ENCODE measurements at regions not wholly inside any gene's neighbourhood (a gene's known extent, or its start where the extent isn't known, plus 50 kb on each side); places are given as distances from the start of the nearest gene placed in this dataset.

DNA sequence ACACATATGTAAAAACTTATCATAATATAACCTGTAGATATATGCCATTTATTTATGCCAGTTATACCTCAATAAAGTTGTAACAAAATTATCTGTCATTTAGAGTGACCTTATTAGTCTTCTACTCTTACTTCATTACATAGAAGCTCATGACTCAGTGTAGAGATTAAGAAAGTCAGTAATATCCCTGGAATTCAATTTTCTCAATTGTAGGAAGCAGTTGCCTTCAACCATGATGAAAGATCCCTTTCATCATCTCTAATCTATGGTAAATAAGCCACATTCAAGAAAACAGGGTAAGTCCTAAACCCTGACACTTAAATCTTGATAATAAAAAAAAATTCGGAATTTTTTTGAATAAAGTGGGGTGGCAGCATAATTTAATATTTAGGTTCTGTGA, 216.5 kb upstream of the PEX5L start:
- Histone ChIP-seq H3K27me3 (replicated peaks in 1 of 4; ENCODE audit: control extremely low read depth in 1 of 4, control insufficient read depth in 3 of 4, insufficient read depth in 4 of 4, low read length in 3 of 4) (no peaks in the 10 kb centered on the region), H3K36me3 (replicated peaks in 1 of 2; ENCODE audit: control extremely low read depth in 1 of 2, control insufficient read depth in 1 of 2, extremely low read depth in 1 of 2, insufficient read depth in 2 of 2, low read length in 1 of 2) (no peaks in the 10 kb centered on the region), H3K79me2 (ENCODE audit: control insufficient read depth, insufficient read depth, low read length) (no peaks in the 10 kb centered on the region), H3K9me3 (ENCODE audit: control extremely low read depth in 1 of 3, control insufficient read depth in 2 of 3, insufficient read depth in 1 of 3, low read length in 2 of 3) (no peaks in the 10 kb centered on the region), H2AFZ (ENCODE audit: insufficient read depth, low read depth, low read length, poor library complexity, severe bottlenecking) (no peak overlapping the region), H4K20me1 (ENCODE audit: control insufficient read depth, insufficient read depth, low read length, poor library complexity, severe bottlenecking) (no peaks in the 10 kb centered on the region), H3K27ac (ENCODE audit: low read length in 2 of 2) (no peak overlapping the region), H3K4me2 (replicated peaks; ENCODE audit: low read depth, low read length, poor library complexity, severe bottlenecking) (no peak overlapping the region), H3K4me1 (ENCODE audit: control insufficient read depth in 2 of 2, insufficient read depth in 2 of 2, low read length in 2 of 2) (no peaks in the 10 kb centered on the region), H3K4me3 (ENCODE audit: control extremely low read depth in 1 of 5, extremely low read depth in 1 of 5, insufficient read depth in 1 of 5, low read depth in 2 of 5, low read length in 4 of 5) (no peak overlapping the region), H3K9ac (ENCODE audit: low read length) (no peak overlapping the region)
- DNase-seq (no peak), ATAC-seq (ENCODE audit: low read depth) (no peak)
- H3K4me3 Mint-ChIP-seq: no peak overlapping the region
- no peaks in the 10 kb centered on the region for H3K4me1 Mint-ChIP-seq
- ChIA-PET POLR2A (no interaction called here), CTCF (no interaction called here)
- WGBS (ENCODE audit: insufficient coverage): no CpG with 5 or more reads among the region's 1 CpG
- intact Hi-C loops (cut with micrococcal nuclease): no loop called here
- TF ChIP-seq, protein P1, sequence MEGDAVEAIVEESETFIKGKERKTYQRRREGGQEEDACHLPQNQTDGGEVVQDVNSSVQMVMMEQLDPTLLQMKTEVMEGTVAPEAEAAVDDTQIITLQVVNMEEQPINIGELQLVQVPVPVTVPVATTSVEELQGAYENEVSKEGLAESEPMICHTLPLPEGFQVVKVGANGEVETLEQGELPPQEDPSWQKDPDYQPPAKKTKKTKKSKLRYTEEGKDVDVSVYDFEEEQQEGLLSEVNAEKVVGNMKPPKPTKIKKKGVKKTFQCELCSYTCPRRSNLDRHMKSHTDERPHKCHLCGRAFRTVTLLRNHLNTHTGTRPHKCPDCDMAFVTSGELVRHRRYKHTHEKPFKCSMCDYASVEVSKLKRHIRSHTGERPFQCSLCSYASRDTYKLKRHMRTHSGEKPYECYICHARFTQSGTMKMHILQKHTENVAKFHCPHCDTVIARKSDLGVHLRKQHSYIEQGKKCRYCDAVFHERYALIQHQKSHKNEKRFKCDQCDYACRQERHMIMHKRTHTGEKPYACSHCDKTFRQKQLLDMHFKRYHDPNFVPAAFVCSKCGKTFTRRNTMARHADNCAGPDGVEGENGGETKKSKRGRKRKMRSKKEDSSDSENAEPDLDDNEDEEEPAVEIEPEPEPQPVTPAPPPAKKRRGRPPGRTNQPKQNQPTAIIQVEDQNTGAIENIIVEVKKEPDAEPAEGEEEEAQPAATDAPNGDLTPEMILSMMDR (IDR thresholded peaks at IDR 0.05): no peak
- TF ChIP-seq EZH2 (IDR thresholded peaks at IDR 0.05; ENCODE audit: borderline replicate concordance, insufficient read depth, low read depth, low read length, poor library complexity, severe bottlenecking): no peak
- no peaks in the 10 kb centered on the region for H3K27me3 Mint-ChIP-seq
- H3K27ac Mint-ChIP-seq: no peak overlapping the region
- H3K9me3 Mint-ChIP-seq (ENCODE audit: insufficient read depth): peaks cover 1% of the 10 kb centered on the region

DNA sequence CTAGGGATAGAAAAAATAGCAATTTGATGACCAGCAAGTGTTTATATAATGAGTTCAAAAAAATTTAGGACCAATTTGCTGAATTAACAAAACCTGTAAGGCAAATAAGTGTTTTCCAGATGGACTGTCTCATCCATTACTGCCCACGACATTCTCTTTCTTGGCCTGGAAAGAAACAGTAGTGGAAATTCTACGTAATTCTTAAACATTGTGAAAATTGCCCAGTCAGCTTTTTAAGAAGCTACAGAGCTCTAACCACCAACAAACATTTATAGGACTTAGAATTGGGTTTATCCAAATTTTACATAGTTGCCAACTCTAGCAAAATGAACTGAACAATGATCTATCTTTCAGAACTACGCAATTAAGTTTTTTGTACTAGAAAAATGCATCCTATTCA, 227.7 kb upstream of the PEX5L start:
- no peaks in the 10 kb centered on the region for H3K79me2 ChIP-seq (ENCODE audit: control insufficient read depth, insufficient read depth, low read length)
- ATAC-seq (ENCODE audit: low read depth): no peak
- ChIA-PET POLR2A (no interaction called here), CTCF (no interaction called here)
- H3K9ac ChIP-seq (ENCODE audit: low read length): no peak overlapping the region
- no peak for DNase-seq
- Mint-ChIP-seq H3K27me3 (no peaks in the 10 kb centered on the region), H3K4me1 (peaks cover 10% of the 10 kb centered on the region), H3K9me3 (ENCODE audit: insufficient read depth) (peaks cover 14% of the 10 kb centered on the region), H3K4me3 (no peak overlapping the region), H3K27ac (no peak overlapping the region)
- no peak overlapping the region for H3K4me2 ChIP-seq (replicated peaks; ENCODE audit: low read depth, low read length, poor library complexity, severe bottlenecking)
- H3K4me3 ChIP-seq (ENCODE audit: control extremely low read depth in 1 of 5, extremely low read depth in 1 of 5, insufficient read depth in 1 of 5, low read depth in 2 of 5, low read length in 4 of 5): no peak overlapping the region
- intact Hi-C loops (cut with micrococcal nuclease): no loop called here
- no peak overlapping the region for H2AFZ ChIP-seq (ENCODE audit: insufficient read depth, low read depth, low read length, poor library complexity, severe bottlenecking)
- peaks cover 0 to 5% (median 2%) of the 10 kb centered on the region in 3 donors for H3K9me3 ChIP-seq (ENCODE audit: control extremely low read depth in 1 of 3, control insufficient read depth in 2 of 3, insufficient read depth in 1 of 3, low read length in 2 of 3)
- WGBS (ENCODE audit: insufficient coverage): no CpG with 5 or more reads among the region's 3 CpGs
- H3K27ac ChIP-seq (ENCODE audit: low read length in 2 of 2): no peak overlapping the region
- TF ChIP-seq, protein P1 (IDR thresholded peaks at IDR 0.05): no peak
- no peak for TF ChIP-seq EZH2 (IDR thresholded peaks at IDR 0.05; ENCODE audit: borderline replicate concordance, insufficient read depth, low read depth, low read length, poor library complexity, severe bottlenecking)
- no peaks in the 10 kb centered on the region for H3K27me3 ChIP-seq (replicated peaks in 1 of 4; ENCODE audit: control extremely low read depth in 1 of 4, control insufficient read depth in 3 of 4, insufficient read depth in 4 of 4, low read length in 3 of 4)
- no peaks in the 10 kb centered on the region for H4K20me1 ChIP-seq (ENCODE audit: control insufficient read depth, insufficient read depth, low read length, poor library complexity, severe bottlenecking)
- no peaks in the 10 kb centered on the region for H3K4me1 ChIP-seq (ENCODE audit: control insufficient read depth in 2 of 2, insufficient read depth in 2 of 2, low read length in 2 of 2)
- H3K36me3 ChIP-seq (replicated peaks in 1 of 2; ENCODE audit: control extremely low read depth in 1 of 2, control insufficient read depth in 1 of 2, extremely low read depth in 1 of 2, insufficient read depth in 2 of 2, low read length in 1 of 2): no peaks in the 10 kb centered on the region
